WERI-Rb-1 (cell line): ENCODE measurements at regions not wholly inside any gene's neighbourhood (a gene's known extent, or its start where the extent isn't known, plus 50 kb on each side); places are given as distances from the start of the nearest gene placed in this dataset.

Experiments
- DNase-seq: peaks from one replicate; pipeline ENCODE4 v3.0.0-alpha.2; 2020
- H3K27ac ChIP-seq: fragments of 250-450 bp; sonication (Bioruptor Pico); 2 replicates; pipeline ENCODE4 v1.5.1; 2020; ENCODE audit warnings: mild to moderate bottlenecking, moderate library complexity
- H3K27me3 ChIP-seq: fragments of 250-450 bp; sonication (Bioruptor Pico); 2 replicates; pipeline ENCODE4 v1.5.1; 2021; ENCODE audit warnings: mild to moderate bottlenecking, low read depth, moderate library complexity; ENCODE audit not compliant: insufficient read depth, severe bottlenecking
- H3K36me3 ChIP-seq: fragments of 250-450 bp; sonication (Bioruptor Pico); 2 replicates; pipeline ENCODE4 v1.5.1; 2020; ENCODE audit warnings: mild to moderate bottlenecking, moderate library complexity
- H3K4me3 ChIP-seq: 2 replicates; pipeline ENCODE4 v1.5.1; 2011; ENCODE audit warnings: low read depth, mild to moderate bottlenecking, control low read depth, low read length
- H3K9me3 ChIP-seq: fragments of 250-450 bp; sonication (Bioruptor Pico); 2 replicates; pipeline ENCODE4 v1.5.1; 2021; ENCODE audit warnings: mild to moderate bottlenecking, moderate library complexity; ENCODE audit not compliant: severe bottlenecking
- TF ChIP-seq, protein P1 (sequence below): IDR thresholded peaks from 2 replicates; pipeline ENCODE4 v1.5.1; 2011; ENCODE audit warnings: low read depth, mild to moderate bottlenecking, control low read depth, inconsistent platforms, low read length

GRCh38 chr1:81571946-81572345, 228.8 kb upstream of the ADGRL2 start:
- H3K9me3 ChIP-seq: no peaks in the 10 kb centered on the region
- no peaks in the 10 kb centered on the region for H3K36me3 ChIP-seq
- no peak overlapping the region for H3K4me3 ChIP-seq
- H3K27ac ChIP-seq: no peak overlapping the region
- TF ChIP-seq, protein P1, sequence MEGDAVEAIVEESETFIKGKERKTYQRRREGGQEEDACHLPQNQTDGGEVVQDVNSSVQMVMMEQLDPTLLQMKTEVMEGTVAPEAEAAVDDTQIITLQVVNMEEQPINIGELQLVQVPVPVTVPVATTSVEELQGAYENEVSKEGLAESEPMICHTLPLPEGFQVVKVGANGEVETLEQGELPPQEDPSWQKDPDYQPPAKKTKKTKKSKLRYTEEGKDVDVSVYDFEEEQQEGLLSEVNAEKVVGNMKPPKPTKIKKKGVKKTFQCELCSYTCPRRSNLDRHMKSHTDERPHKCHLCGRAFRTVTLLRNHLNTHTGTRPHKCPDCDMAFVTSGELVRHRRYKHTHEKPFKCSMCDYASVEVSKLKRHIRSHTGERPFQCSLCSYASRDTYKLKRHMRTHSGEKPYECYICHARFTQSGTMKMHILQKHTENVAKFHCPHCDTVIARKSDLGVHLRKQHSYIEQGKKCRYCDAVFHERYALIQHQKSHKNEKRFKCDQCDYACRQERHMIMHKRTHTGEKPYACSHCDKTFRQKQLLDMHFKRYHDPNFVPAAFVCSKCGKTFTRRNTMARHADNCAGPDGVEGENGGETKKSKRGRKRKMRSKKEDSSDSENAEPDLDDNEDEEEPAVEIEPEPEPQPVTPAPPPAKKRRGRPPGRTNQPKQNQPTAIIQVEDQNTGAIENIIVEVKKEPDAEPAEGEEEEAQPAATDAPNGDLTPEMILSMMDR: no peak
- DNase-seq: no peak
- no peaks in the 10 kb centered on the region for H3K27me3 ChIP-seq

GRCh38 chr1:81569761-81570160, 231.0 kb upstream of the ADGRL2 start:
- Histone ChIP-seq H3K9me3 (no peaks in the 10 kb centered on the region), H3K4me3 (no peak overlapping the region), H3K27ac (no peak overlapping the region), H3K36me3 (no peaks in the 10 kb centered on the region), H3K27me3 (no peaks in the 10 kb centered on the region)
- DNase-seq: no peak
- TF ChIP-seq, protein P1: no peak

GRCh38 chr1:81563632-81564031, 237.1 kb upstream of the ADGRL2 start:
- TF ChIP-seq, protein P1: no peak

GRCh38 chr1:81562934-81563333, 237.8 kb upstream of the ADGRL2 start:
- DNase-seq: no peak
- TF ChIP-seq, protein P1: no peak
- H3K4me3 ChIP-seq: no peak overlapping the region

More at GRCh38 chr1:81563632-81564031, 237.1 kb upstream of the ADGRL2 start:
- DNase-seq: no peak
- Histone ChIP-seq H3K9me3 (no peaks in the 10 kb centered on the region), H3K27ac (no peak overlapping the region), H3K4me3 (no peak overlapping the region), H3K36me3 (no peaks in the 10 kb centered on the region), H3K27me3 (no peaks in the 10 kb centered on the region)

GRCh38 chr1:81560629-81561028, 240.1 kb upstream of the ADGRL2 start:
- H3K27me3 ChIP-seq: no peaks in the 10 kb centered on the region
- H3K9me3 ChIP-seq: no peaks in the 10 kb centered on the region
- no peak overlapping the region for H3K4me3 ChIP-seq
- TF ChIP-seq, protein P1: no peak
- no peak overlapping the region for H3K27ac ChIP-seq
- H3K36me3 ChIP-seq: no peaks in the 10 kb centered on the region
- DNase-seq: no peak

More at GRCh38 chr1:81562934-81563333, 237.8 kb upstream of the ADGRL2 start:
- Histone ChIP-seq H3K27ac (no peak overlapping the region), H3K9me3 (no peaks in the 10 kb centered on the region), H3K36me3 (no peaks in the 10 kb centered on the region), H3K27me3 (no peaks in the 10 kb centered on the region)

GRCh38 chr1:81559662-81560350, 240.9 kb upstream of the ADGRL2 start:
- TF ChIP-seq, protein P1: no peak
- no peaks in the 10 kb centered on the region for H3K9me3 ChIP-seq
- no peak overlapping the region for H3K4me3 ChIP-seq
- H3K36me3 ChIP-seq: no peaks in the 10 kb centered on the region
- H3K27me3 ChIP-seq: no peaks in the 10 kb centered on the region
- no peak for DNase-seq
- H3K27ac ChIP-seq: no peak overlapping the region
